Muscle of back (tissue), 3 donors: ENCODE measurements at regions not wholly inside any gene's neighbourhood (a gene's known extent, or its start where the extent isn't known, plus 50 kb on each side); places are given as distances from the start of the nearest gene placed in this dataset.
"Not testable (repeated sequence)": the region's sequence is repeated elsewhere in the genome, so short reads cannot be mapped to it uniquely, and the experiment has no call there.

ENCODE experiments used
- DNase-seq, 3 donors: peaks; one replicate each; pipeline versions ENCODE4 v3.0.0 to v3.0.0-alpha.2; 2013

DNA sequence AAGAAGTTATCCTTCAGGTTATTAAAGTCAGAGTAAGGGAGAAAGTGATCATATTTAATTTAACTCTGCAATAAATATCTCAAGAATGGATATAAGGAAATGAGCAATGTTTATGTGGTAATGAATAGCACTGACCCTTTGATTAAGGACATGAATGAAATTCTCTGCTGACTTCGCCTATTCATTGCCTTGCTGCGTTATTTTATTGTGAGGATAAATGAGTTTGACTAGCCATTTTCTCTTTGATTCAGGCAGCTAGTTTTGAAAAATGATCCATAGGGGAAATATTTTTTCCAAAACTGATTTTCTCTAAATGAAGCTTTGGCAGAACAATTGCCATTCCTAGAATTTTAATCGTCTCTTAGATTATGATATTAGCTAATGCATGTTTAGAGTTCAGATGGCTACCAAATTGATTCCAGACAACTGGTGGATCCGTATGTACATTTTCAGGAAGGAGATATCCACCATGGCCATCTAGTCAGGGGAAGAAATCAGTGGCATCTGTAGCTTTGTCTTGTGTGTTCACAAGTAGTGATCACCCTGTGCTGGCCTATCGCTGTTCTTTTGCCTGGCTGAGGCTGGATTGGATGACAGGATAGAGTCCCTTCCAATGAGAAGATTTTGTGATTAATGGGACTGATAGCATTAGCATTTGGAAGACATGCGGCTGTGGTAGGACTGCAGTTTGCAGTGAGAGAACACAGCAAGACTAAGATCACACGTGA lies 302.3 kb upstream of the RGS6 start:
- peak in 1 of 3 donors; percentile 17 for DNase-seq

- not testable (repeated sequence) for DNase-seq
Observed at GRCh38 chr14:71631030-71631429, 301.2 kb upstream of the RGS6 start.

GRCh38 chr14:71632440-71632946 lies 299.7 kb upstream of the RGS6 start:
- DNase-seq: no peak

GRCh38 chr14:71636076-71636475 lies 296.2 kb upstream of the RGS6 start:
- no peak for DNase-seq

DNA sequence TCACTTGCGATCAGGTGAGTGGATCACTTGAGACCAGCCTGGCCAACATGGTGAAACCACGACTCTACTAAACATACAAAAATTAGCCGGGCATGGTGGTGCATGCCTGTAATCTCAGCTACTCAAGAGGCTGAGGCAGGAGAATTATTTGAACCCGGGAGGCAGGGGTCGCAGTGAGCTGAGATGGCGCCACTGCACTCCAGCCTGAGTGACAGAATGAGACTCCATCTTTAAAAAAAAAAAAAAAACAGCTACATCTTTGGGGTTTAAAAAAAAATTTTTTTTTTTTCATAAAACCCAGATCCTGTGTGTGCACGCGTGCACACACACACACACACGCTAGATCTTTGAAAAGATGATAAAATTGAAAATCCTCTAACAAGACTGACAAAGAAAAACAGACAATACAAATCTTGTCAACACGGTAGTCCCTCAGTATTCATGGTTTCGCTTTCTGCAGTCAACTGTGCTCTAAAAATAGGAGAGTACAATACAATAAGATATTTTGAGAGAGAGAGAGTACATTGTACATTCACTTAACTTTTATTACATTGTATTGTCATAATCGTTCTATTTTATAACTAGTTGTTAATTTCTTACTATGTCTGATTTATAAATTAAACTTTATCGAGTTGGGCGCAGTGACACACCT lies 295.3 kb upstream of the RGS6 start:
- DNase-seq: no peak

GRCh38 chr14:71638523-71639196 lies 293.6 kb upstream of the RGS6 start:
- DNase-seq: no peak

GRCh38 chr14:71642715-71643114 lies 289.5 kb upstream of the RGS6 start:
- no peak for DNase-seq

DNA sequence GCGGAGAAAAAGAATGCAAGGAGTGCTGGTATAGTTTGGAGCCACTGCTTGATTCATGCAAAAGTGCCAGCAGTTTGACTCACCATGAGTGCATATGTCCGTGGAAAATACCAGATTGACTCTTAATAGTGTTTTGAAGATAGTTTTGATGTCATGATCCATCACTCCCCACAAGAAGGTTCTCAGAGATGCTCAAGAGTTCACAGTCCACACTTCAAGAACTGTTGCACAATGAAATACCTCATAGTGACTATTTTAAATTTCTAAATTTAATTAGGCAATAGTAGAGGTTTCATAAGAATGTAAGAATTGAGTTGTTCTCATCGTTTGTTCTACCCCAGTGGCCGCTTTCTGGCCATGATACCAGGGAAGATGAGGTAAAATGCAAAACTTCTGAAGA lies 286.6 kb upstream of the RGS6 start:
- no peak for DNase-seq

GRCh38 chr14:71646518-71646917 lies 285.7 kb upstream of the RGS6 start:
- no peak for DNase-seq

DNA sequence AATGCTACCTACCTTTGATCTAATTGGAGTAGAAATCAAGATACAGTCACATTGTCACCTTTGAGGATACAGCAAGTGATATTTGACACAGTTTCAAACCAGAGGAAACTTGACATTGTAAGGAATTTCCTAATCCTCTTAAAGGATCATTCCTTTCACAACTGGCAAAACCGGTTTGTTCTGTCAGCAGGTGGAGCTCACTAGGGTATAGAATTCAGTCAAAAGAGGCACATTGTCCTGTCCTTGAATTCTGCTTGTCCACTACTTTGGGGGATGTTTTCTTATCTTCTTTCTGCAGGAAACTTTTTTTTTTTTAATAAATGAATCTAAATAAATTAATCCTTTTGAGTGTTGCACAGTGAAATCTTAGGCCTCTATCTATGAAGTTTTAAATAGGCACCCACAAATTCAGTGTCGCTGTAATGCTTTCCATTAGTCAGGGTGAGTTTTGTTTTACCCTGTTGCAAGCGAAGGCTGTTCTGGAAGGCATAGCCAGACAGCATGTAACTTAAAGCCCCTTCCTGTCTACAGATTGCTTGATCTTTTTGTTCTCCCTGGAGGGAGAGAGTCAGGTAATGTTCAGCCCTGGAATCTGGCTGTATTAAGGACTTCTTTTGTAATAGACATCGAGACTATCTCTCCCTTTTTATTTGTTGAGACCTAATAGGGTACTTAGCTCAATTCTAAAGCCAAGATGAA lies 285.0 kb upstream of the RGS6 start:
- DNase-seq: no peak

DNA sequence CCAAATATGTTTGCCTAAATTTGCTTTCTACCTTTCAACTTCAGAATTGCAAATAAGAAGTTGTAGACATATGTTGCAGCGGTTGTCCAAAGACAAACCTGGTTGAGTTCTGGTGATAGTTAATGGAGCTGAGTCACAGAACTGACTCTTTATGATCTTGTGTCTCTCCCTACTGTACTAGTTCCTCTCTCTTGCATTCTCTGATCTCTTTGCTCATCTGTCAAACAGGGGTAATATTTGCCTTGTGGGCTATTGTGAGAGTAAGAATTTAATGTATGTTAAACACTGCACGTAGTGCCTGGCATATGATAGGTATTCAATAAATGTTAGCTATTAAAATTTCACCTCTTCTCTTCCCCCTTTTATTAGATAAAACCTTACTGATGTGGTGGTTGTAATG lies 283.5 kb upstream of the RGS6 start:
- no peak for DNase-seq

DNA sequence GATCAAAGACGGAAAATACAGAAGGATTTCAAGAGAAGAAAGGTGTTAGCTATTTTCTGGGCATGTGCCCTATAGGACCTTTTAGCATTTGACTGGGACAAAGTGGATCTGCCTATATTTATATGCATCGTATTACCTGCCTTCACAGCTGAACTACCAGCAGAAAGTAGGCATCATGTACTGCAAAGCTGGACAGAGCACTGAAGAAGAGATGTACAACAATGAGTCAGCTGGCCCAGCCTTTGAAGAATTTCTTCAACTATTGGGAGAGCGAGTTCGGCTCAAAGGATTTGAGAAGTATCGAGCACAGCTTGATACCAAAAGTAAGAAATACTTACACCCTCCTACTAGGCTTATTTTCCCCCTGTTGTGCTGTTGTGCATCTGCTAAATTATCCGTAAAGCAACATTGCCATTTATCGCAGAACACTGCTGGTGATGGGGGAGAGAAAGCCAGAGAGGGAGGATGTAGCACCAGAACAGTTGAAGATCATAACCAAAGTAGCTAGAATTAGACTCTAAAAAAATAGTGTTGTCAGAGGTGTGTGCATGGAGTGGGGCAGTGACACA lies 282.0 kb upstream of the RGS6 start:
- DNase-seq: no peak

GRCh38 chr14:71651228-71651627 lies 281.0 kb upstream of the RGS6 start:
- DNase-seq: peak; percentile 80 to 87 (median 82)

DNA sequence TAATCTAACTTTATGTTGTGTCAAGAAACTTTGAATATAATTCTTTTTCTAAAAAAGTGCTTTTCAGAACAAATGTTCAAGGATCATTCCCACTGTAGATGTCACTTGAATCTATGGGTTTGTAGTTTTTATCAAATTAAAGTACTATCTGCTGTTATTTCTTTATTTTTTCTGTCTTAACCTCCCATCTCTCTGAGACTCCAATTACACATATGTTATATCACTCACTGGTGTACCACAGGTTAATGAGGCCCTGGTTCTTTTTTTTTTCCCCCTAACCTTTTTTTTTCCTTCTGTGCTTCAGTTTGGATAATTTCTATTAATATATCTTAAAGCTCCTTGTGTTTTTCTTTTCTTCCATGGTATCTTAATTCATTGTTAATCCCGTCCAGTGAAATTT lies 279.9 kb upstream of the RGS6 start:
- no peak for DNase-seq

DNA sequence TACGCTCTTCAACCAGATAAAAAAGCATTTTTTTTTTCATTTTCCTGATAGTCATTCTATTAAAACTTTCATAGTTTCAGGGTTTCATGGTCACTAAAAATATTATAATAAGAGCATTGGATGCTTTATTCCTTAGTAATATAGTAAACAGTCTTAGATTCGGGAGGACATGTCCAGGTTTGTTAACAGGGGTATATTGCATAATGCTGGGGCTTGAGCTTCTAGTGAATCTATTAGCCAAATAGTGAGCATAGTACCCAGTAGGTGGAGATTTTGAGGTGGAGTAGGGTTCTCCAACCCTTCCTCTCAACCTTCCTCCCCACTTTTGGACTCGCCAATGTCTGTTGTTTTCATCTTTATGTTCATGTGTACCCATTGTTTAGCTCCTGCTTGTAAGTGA lies 277.4 kb upstream of the RGS6 start:
- no peak for DNase-seq

DNA sequence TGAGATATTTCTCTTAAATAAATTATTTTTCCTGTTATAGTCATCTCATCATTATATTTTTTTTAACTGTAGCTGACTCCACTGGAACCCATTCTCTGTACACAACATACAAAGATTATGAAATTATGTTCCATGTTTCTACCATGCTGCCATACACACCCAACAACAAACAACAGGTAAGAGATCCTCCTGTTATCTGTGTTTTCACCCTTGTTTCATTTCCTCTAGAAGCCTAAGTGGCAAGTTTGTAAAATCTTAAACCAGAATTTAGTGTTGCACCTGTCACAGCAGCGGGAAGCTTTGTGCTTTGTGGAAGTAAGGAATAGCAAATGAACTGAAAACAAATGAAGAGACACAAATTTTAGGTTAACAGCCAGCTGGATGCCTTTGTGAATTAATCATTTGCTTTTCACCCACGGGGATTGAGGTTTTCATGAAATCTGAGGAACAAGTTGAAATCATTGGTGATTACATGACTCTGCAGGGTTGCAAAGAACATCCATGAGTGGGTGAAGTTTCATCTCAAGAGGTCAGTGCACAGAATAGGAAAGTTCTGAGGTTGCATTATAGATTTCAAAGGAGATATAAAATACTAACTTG lies 273.9 kb upstream of the RGS6 start:
- no peak for DNase-seq

- DNase-seq: no peak
Observed at GRCh38 chr14:71659159-71659558, 273.1 kb upstream of the RGS6 start.

- DNase-seq: no peak
Observed at GRCh38 chr14:71661441-71661840, 270.8 kb upstream of the RGS6 start.

DNA sequence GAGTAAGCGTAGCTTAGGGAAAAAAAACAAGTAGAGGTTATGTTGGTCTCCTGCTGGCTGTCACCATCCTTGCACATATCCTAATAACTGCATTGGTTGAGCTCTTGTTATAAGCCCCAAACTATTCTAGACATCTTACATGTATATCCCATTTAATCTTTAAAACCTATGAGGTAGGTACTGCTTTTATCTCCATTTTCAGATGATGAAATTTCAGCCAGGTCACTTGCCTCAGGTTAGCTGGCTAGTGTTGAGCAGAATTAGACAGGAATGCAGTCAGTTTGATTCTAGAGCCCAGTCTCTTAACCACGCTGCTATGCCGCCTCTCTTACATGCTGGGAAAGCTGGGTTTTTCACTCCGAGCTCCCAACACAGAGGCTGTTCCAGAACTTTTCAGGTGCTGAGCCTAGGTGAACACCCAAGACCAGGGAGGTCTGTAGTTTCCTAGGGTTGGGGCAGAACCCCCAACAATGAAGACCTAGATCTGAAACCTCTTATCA lies 269.9 kb upstream of the RGS6 start:
- DNase-seq: no peak

DNA sequence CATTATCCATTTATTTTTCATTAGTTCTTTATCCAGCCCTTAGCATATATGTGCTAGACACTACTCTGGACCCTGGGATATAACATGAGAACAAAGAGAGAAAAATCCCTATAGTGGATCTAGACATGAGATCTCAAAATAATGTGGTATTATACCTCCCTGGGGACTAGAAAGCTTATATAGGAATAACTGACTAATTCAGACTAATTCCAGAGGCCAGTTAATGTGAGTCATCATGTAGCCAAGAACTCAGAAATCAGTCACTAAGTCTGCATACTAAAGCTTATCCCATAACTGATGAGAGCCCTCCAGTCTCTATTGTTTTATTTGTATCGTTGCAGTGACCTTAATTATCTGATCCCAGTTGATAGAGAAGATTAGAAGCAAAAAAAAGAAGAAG lies 267.1 kb upstream of the RGS6 start:
- DNase-seq: peak in 1 of 3 donors; percentile 88

- no peak for DNase-seq
Observed at GRCh38 chr14:71665781-71666180, 266.4 kb upstream of the RGS6 start.
